ENCODE measurements at regions not wholly inside any gene's neighbourhood (a gene's known extent, or its start where the extent isn't known, plus 50 kb on each side); places are given as distances from the start of the nearest gene placed in this dataset.

DNA sequence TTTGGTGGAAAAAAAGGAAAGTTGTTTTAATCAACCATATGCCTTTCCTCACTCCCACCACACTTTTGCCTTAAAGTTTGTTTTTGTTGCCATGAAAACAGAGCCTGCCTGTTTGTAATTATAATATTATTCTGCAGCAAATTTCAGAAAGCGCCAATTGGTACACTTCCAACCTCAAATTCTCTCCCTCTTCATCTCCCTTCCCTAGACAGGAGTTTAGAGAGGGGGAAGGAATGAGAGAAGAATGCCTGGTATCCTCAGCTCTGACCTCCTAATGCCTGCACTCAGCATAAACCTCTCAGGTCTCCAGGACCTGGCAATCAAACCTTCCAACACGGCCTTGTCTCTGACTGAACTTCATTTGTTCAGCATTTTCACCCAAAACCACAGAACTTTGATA lies 138.4 kb upstream of the HCCS start:
- TF ChIP-seq, protein P1, sequence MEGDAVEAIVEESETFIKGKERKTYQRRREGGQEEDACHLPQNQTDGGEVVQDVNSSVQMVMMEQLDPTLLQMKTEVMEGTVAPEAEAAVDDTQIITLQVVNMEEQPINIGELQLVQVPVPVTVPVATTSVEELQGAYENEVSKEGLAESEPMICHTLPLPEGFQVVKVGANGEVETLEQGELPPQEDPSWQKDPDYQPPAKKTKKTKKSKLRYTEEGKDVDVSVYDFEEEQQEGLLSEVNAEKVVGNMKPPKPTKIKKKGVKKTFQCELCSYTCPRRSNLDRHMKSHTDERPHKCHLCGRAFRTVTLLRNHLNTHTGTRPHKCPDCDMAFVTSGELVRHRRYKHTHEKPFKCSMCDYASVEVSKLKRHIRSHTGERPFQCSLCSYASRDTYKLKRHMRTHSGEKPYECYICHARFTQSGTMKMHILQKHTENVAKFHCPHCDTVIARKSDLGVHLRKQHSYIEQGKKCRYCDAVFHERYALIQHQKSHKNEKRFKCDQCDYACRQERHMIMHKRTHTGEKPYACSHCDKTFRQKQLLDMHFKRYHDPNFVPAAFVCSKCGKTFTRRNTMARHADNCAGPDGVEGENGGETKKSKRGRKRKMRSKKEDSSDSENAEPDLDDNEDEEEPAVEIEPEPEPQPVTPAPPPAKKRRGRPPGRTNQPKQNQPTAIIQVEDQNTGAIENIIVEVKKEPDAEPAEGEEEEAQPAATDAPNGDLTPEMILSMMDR (IDR thresholded peaks at IDR 0.05; ENCODE audit: extremely low read depth in 1 of 2, insufficient read depth in 1 of 2, low read depth in 1 of 2, low read length in 2 of 2): no peak
- TF ChIP-seq, protein P2, sequence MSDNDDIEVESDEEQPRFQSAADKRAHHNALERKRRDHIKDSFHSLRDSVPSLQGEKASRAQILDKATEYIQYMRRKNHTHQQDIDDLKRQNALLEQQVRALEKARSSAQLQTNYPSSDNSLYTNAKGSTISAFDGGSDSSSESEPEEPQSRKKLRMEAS (IDR thresholded peaks at IDR 0.05; ENCODE audit: insufficient read depth, insufficient read length): no peak
- TF ChIP-seq EZH2 (IDR thresholded peaks at IDR 0.05; ENCODE audit: borderline replicate concordance, low read depth, low read length, severe bottlenecking) (no peak), POLR2AphosphoS5 (IDR thresholded peaks at IDR 0.05; ENCODE audit: insufficient read depth, low read depth, low read length) (no peak), POLR2A (IDR thresholded peaks at IDR 0.05; ENCODE audit: low read depth, low read length) (no peak)

All from endothelial cell of umbilical vein (primary cell).